K562 (cell line): ENCODE measurements at regions not wholly inside any gene's neighbourhood (a gene's known extent, or its start where the extent isn't known, plus 50 kb on each side); places are given as distances from the start of the nearest gene placed in this dataset.

Experiments used
- AFF4 ChIP-seq: sonication (generic); formaldehyde crosslinking; IDR thresholded peaks from 2 replicates; pipeline ENCODE4 v1.8.0; 2023; ENCODE audit warnings: mild to moderate bottlenecking, missing genetic modification reagents
- COPS2 ChIP-seq: fragments of 450-650 bp; conservative IDR thresholded peaks from 2 replicates; pipeline ENCODE4 v1.6.1; 2016; ENCODE audit warnings: mild to moderate bottlenecking, moderate library complexity
- GMEB1 ChIP-seq: fragments of 250-450 bp; sonication (Bioruptor Pico); IDR thresholded peaks from 2 replicates; pipeline ENCODE4 v1.4.0; 2020; ENCODE audit warnings: mild to moderate bottlenecking
- HDGF ChIP-seq: fragments of 450-650 bp; IDR thresholded peaks from 2 replicates; pipeline ENCODE4 v1.6.1; 2016
- MNT ChIP-seq, 2 experiments: fragments of 450-650 bp; conservative IDR thresholded peaks; 2 replicates each; pipeline ENCODE4 v1.6.1; 2017; ENCODE audit warnings: mild to moderate bottlenecking in 2 of 2, moderate library complexity in 2 of 2
- TF ChIP-seq, protein P1 (sequence below): sonication (generic); formaldehyde crosslinking; IDR thresholded peaks from 2 replicates; pipeline ENCODE4 v1.8.0; 2022; ENCODE audit warnings: mild to moderate bottlenecking, missing genetic modification reagents

GRCh38 chr4:163702736-163703135 is 208.2 kb downstream of the TMA16 start:
- TF ChIP-seq MNT (conservative IDR thresholded peaks at IDR 0.05) (no peak), COPS2 (no peak), GMEB1 (CRISPR knock-in tag) (no peak), AFF4 (no peak), HDGF (no peak)
- TF ChIP-seq, protein P1, sequence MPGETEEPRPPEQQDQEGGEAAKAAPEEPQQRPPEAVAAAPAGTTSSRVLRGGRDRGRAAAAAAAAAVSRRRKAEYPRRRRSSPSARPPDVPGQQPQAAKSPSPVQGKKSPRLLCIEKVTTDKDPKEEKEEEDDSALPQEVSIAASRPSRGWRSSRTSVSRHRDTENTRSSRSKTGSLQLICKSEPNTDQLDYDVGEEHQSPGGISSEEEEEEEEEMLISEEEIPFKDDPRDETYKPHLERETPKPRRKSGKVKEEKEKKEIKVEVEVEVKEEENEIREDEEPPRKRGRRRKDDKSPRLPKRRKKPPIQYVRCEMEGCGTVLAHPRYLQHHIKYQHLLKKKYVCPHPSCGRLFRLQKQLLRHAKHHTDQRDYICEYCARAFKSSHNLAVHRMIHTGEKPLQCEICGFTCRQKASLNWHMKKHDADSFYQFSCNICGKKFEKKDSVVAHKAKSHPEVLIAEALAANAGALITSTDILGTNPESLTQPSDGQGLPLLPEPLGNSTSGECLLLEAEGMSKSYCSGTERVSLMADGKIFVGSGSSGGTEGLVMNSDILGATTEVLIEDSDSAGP (CRISPR knock-in tag) = no peak
